ENCODE measurements at regions not wholly inside any gene's neighbourhood (a gene's known extent, or its start where the extent isn't known, plus 50 kb on each side); places are given as distances from the start of the nearest gene placed in this dataset.

DNA sequence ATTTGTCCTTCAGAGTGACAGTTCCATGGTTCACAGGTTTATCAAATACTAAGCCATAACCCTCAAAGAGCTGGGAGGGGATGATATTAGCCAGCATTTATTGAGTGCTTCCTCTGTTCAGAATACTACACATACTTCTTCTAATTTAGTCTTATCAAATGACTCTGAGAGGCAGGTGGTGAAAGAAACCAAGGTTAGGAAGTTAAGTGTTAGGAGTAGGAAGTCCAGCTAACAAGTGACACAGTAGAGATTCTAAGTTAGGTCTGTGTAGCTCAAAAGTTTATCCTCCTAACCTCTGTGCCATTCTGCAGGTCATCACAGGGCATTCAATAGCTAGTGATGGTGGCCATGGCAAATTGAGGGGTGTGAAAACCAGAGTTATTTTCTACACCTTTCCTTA lies 198.3 kb upstream of the MID1 start:
- DNase-seq (ENCODE audit: low spot score): no peak

- DNase-seq (ENCODE audit: low spot score): no peak
Observed at GRCh38 chrX:10819973-10820372, 199.6 kb upstream of the MID1 start.

GRCh38 chrX:10821293-10821692 lies 200.9 kb upstream of the MID1 start:
- DNase-seq (ENCODE audit: low spot score): peak; percentile 22

- no peak for DNase-seq (ENCODE audit: low spot score)
Observed at GRCh38 chrX:10828036-10828435, 207.7 kb upstream of the MID1 start.

DNA sequence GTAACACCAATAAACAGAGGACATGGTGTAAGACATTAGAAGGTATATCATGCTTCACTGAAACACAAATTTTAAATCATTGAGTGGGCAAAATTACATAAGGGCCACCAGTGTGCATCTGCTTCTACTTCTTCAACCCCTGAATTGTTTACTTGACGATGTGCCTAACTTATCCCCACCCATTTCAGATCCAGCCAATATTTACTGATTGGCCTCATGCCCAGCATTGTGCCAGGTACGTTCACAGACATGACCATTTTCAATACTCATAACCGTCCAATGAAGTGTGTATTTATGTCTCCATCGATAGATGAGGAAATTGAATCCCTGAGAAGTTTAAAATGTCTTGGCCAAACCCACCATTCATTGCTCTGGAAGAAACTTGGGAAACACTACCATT lies 208.3 kb upstream of the MID1 start:
- no peak for DNase-seq (ENCODE audit: low spot score)

- DNase-seq (ENCODE audit: low spot score): no peak
Observed at GRCh38 chrX:10831716-10832502, 211.5 kb upstream of the MID1 start.

- DNase-seq (ENCODE audit: low spot score): peak; percentile 1
Observed at GRCh38 chrX:10833299-10834169, 213.1 kb upstream of the MID1 start.

DNA sequence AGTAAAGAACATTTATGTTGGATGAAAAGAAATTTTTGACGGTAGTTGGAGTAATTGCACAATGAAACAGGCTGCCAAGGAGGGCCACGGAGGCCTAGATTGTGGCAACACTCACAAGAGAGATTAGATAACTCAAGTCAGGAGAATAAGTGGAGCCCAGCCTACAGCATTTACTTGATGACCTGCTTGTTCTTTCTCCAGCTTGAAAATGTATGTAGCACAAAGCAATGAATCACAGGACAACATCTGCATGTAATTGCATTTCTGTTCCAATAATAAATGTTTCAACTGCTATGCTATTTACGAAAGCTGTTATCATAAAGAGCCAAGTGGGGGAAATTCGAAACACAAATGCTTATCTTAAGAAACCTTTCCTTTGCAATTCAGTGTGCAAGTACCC lies 221.2 kb upstream of the MID1 start:
- DNase-seq (ENCODE audit: low spot score): no peak

DNA sequence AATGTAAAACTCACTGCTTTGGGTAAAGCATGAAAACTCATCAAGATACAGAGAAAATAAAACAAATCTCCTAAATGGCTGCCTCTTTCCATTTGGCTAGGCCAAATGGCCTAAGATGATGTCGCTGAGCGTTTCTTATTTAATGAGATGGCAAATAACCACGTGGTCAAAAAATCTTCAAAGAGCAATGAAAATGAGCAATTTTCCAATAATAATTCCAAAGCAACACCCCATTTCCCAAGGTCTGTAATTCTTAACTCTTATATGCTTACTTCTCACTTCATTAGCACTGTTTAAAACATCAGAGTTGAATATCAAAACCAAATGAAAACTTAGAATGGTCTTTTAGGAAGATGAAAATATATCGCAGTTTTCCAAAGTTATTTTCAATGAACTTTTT lies 222.3 kb upstream of the MID1 start:
- DNase-seq (ENCODE audit: low spot score): no peak

DNA sequence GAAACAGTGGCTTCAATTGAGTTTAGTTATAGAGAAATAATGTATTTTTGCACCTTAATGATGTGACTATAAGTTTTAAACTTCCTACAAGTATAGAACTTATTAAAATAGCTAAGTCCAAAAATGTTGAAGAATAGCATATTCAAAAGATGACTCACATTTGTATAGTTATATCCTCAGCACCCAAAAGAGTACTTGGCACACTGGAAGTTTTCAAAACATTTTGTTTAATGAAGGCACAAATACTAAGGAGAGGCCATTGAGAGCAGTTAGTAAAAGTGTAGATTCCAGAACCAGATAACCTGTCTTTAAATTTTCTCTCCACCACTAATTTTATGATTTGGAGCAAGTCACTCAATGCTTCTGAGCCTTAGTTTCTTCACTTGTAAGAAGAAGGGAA lies 226.9 kb upstream of the MID1 start:
- no peak for DNase-seq (ENCODE audit: low spot score)

DNA sequence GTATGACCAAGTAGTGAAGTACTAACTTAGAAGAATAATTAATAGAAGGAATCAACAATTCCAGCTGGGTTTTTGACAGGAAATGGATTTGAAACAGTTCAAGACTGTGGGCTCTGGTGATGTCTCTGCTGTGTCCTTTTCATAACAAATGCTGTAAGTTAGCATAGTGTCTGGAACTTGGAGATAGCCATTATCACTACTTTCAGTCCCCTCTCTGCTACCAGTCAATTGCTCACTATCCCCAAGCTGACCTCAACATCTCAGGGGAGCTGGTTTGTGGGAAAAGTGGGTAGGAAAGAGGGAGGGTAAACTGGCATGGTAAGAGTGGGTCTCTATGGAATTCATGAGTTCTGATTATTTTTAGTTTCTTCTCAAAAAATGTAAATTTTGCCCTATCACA lies 231.4 kb upstream of the MID1 start:
- DNase-seq (ENCODE audit: low spot score): no peak

- no peak for DNase-seq (ENCODE audit: low spot score)
Observed at GRCh38 chrX:10854594-10854993, 234.2 kb upstream of the MID1 start.

DNA sequence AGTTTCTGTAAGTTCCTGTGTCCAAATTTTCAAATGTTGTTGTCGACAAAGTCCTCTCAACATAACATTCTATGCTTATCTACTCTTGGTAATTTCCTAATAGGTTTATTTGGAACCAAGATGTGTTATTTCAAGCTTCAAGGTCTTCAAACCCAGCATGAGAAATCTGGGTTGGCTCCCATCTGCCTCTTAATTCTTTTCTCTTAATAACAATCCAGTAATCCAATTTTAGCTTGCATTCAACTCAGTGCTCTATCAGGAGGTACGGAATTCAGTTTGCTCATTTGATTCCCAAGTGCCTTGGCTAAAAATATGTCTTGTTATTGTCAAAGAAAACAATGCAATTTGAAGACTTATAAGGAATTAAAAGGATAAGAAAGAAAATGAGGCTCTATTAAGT lies 235.5 kb upstream of the MID1 start:
- DNase-seq (ENCODE audit: low spot score): no peak

DNA sequence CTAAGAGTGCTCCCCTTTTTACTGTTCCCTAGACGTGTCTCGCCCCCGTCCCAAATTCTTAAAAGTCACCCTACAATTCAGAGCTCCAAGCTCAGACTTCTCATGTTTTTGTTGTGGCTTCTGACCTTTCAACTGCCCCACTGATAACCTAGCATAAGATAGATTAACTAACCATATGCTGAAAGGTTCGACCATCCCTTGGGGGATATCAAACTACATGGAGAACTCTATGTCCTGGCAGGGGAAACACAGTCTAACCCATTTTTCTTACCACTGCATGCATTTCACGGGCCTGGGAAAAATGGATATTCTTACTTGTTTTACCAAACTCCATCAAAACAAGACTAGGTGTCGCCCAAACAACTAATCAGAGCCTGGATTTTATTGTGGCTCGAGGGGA lies 236.4 kb upstream of the MID1 start:
- DNase-seq (ENCODE audit: low spot score): no peak

DNA sequence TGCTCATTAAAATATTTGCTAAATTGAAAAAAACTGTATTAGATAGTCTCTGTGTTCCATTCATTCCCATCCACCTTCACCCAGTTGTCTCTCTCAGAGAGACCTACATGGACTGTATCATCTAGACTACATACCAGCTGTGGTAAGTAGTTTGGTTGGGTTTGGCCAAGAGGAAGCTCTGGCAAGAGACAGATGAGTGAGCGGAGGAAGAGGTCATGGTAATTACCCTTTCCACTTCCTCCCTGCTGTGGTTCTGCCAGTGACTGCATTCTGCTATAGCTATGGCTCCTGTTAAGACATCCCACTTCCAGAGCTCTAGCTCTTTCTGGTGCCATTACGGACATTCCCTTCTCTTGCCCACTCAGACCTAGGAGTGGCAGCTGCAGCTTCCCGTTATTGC lies 239.0 kb upstream of the MID1 start:
- DNase-seq (ENCODE audit: low spot score): no peak

DNA sequence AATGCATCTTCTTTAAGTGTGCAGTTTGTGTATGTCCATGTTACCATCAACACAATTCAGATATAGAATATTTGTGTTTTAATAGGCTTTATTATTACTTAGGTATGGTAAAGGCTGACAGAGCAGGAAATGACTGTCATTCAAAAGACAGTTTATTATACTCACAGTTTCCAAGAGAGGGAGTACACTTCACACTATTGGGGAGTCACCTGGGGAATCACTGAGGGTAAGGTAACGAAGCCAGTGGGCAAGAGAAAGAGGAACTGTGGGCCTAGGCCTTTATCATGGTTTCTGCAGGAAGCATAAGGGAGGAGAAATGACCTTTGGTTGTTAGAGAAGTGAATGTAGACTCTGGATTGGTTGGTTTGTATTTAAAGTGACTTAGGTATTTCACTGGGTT lies 235.1 kb upstream of the HCCS start:
- DNase-seq (ENCODE audit: low spot score): no peak

DNA sequence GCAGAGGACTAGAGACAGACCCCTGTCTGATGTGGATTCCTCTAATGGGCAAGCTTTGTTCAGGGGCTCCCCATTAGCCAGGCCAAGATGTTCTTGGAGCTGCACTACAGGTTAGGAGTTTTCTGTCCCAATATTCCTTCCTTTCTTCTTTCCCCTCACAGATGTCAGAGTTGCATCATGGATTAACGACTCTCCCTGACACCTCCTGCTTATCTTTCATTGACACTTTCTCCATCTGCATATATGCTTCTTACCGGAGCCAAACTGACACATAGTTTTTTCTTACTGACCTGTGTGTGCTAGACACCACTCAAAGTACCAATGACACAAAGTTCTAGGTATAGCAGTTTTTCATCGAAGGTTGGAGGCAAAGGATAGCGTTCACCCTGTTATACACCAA lies 228.6 kb upstream of the HCCS start:
- DNase-seq (ENCODE audit: low spot score): no peak

DNA sequence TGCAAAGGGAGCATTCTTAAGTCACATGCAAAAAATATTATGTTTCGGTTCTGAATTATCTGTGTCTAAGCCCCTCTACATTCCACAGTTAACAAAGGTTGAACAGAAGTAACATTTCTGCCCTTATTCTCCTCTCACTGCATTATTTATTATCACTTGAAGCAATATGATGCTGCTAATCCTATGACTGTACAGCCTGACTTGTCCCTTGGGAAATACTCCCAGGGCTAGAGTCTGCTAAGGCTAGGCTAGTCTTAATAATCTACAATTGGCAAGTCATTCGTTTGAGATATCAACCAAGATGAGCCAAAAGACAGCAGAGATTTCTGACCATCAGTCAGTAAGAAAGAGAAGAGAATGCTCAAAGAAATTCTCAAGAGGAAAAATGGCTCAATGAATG lies 226.9 kb upstream of the HCCS start:
- no peak for DNase-seq (ENCODE audit: low spot score)

DNA sequence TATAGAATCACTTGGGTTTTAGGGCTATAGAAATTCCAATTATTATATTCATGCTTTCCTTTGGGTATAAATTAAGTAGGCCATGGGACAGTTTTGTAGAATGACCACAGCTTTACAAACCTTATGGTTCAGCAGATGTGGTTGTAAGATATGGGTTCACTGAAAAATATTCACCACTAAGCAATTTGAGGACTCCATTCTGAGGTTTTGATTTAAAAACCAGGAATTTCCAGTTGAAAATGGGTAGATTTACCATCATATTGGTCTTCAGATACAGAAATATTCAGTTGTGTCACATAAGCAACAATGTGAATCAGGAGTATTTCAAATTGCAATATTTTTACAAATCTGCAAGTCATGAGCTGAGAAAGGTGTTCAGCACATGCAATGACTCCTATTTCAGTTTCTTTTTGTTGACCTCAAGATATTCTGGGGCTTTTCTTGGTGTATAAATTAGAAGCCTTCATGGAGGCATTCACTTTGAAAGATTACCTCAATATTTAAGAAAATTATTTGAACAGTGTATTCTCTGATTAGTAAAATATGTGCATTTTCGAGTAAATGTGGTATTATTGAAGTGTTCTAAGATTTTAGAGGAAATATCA lies 218.4 kb upstream of the HCCS start:
- no peak for DNase-seq (ENCODE audit: low spot score)

DNA sequence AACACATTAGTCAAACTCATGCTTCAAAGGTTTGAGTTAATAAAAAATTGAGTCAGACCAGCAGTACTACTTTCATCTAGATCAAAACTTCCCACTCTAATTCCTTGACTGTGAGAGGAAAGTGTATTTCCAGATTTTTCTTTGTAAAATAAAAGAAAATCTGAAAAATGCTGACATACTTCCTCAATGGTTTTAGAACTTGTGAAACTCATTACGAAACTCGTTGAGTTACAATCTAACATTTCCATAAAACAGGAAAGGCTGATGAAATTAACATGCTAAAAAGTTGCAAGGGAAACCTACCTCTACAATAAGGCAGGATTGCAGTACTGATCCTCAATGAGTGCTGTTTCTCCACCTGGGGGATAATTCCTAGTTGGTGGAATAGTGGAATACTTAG lies 217.8 kb upstream of the HCCS start:
- no peak for DNase-seq (ENCODE audit: low spot score)

- no peak for DNase-seq (ENCODE audit: low spot score)
Observed at GRCh38 chrX:10893976-10894375, 217.2 kb upstream of the HCCS start.

DNA sequence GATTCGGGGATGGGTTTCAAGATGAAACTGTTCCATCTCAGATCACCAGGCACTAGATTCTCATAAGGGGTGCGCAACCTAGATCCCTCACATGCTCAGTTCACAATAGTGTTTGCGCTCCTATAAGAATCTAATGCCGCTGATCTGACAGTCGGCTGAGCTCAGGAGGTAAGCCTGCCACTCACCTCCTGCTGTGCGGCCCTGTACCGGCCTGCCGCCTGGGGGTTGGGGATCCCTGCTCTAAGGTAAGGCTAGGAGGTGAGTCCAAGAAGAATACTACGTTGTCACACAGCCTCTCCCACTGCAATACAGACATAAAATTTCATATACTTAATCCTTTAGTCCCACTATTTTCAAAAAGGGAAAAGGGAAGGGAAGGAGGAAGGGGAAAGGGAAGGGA lies 213.4 kb upstream of the HCCS start:
- DNase-seq (ENCODE audit: low spot score): no peak
